ENCODE measurements at regions not wholly inside any gene's neighbourhood (a gene's known extent, or its start where the extent isn't known, plus 50 kb on each side); places are given as distances from the start of the nearest gene placed in this dataset.

GRCh38 chr7:15848901-15849300, 162.4 kb upstream of the MEOX2 start:
- peaks cover 0 to 9% of the 10 kb centered on the region in 2 donors for H3K9me3 Mint-ChIP-seq
- ATAC-seq (no peak), DNase-seq (no peak)
- H3K4me1 Mint-ChIP-seq = no peaks in the 10 kb centered on the region
- H3K27me3 Mint-ChIP-seq = no peaks in the 10 kb centered on the region
- no peak overlapping the region for H3K27ac Mint-ChIP-seq
- H3K4me3 Mint-ChIP-seq = no peak overlapping the region

- Mint-ChIP-seq H3K4me1 (no peaks in the 10 kb centered on the region), H3K27me3 (no peaks in the 10 kb centered on the region), H3K27ac (no peak overlapping the region), H3K4me3 (no peak overlapping the region), H3K9me3 (peaks cover 0 to 8% of the 10 kb centered on the region in 2 donors)
- DNase-seq (no peak), ATAC-seq (no peak)
Measured at GRCh38 chr7:15848362-15848761, 161.9 kb upstream of the MEOX2 start.

GRCh38 chr7:15845868-15846267, 159.4 kb upstream of the MEOX2 start:
- no peak for ATAC-seq

GRCh38 chr7:15845461-15845860, 159.0 kb upstream of the MEOX2 start:
- Mint-ChIP-seq H3K27ac (no peak overlapping the region), H3K9me3 (peaks cover 0 to 4% of the 10 kb centered on the region in 2 donors), H3K27me3 (no peaks in the 10 kb centered on the region), H3K4me1 (no peaks in the 10 kb centered on the region), H3K4me3 (no peak overlapping the region)
- no peak for ATAC-seq
- DNase-seq = no peak

More at GRCh38 chr7:15845868-15846267, 159.4 kb upstream of the MEOX2 start:
- Mint-ChIP-seq H3K4me1 (no peaks in the 10 kb centered on the region), H3K9me3 (peaks cover 0 to 4% of the 10 kb centered on the region in 2 donors), H3K4me3 (no peak overlapping the region), H3K27ac (no peak overlapping the region), H3K27me3 (no peaks in the 10 kb centered on the region)
- no peak for DNase-seq

GRCh38 chr7:15839416-15840100, 153.1 kb upstream of the MEOX2 start:
- Mint-ChIP-seq H3K4me3 (no peak overlapping the region), H3K4me1 (no peaks in the 10 kb centered on the region), H3K9me3 (peaks cover 0 to 10% of the 10 kb centered on the region in 2 donors), H3K27ac (no peak overlapping the region), H3K27me3 (no peaks in the 10 kb centered on the region)
- ATAC-seq (no peak), DNase-seq (no peak)

- DNase-seq (no peak), ATAC-seq (no peak)
- H3K27ac Mint-ChIP-seq = no peak overlapping the region
- H3K9me3 Mint-ChIP-seq = peaks cover 0 to 6% of the 10 kb centered on the region in 2 donors
- H3K4me1 Mint-ChIP-seq = no peaks in the 10 kb centered on the region
- no peak overlapping the region for H3K4me3 Mint-ChIP-seq
- H3K27me3 Mint-ChIP-seq = no peaks in the 10 kb centered on the region
Measured at GRCh38 chr7:15838265-15838664, 151.8 kb upstream of the MEOX2 start.

- H3K4me3 Mint-ChIP-seq = no peak overlapping the region
- peaks cover 0 to 6% of the 10 kb centered on the region in 2 donors for H3K9me3 Mint-ChIP-seq
- H3K4me1 Mint-ChIP-seq = no peaks in the 10 kb centered on the region
- DNase-seq (no peak), ATAC-seq (no peak)
- H3K27ac Mint-ChIP-seq = no peak overlapping the region
- H3K27me3 Mint-ChIP-seq = no peaks in the 10 kb centered on the region
Measured at GRCh38 chr7:15837306-15837950, 150.9 kb upstream of the MEOX2 start.

GRCh38 chr7:15836651-15837050, 150.2 kb upstream of the MEOX2 start:
- Mint-ChIP-seq H3K9me3 (peaks cover 0 to 6% of the 10 kb centered on the region in 2 donors), H3K27me3 (no peaks in the 10 kb centered on the region), H3K4me3 (no peak overlapping the region), H3K27ac (no peak overlapping the region), H3K4me1 (no peaks in the 10 kb centered on the region)
- no peak for ATAC-seq
- DNase-seq = no peak

- H3K27ac Mint-ChIP-seq = no peak overlapping the region
- H3K4me1 Mint-ChIP-seq = no peaks in the 10 kb centered on the region
- H3K9me3 Mint-ChIP-seq = peaks cover 0 to 6% of the 10 kb centered on the region in 2 donors
- no peak for DNase-seq
- H3K4me3 Mint-ChIP-seq = no peak overlapping the region
- no peaks in the 10 kb centered on the region for H3K27me3 Mint-ChIP-seq
- ATAC-seq = no peak
Measured at GRCh38 chr7:15836041-15836440, 149.6 kb upstream of the MEOX2 start.

GRCh38 chr7:15834446-15834845, 148.0 kb upstream of the MEOX2 start:
- H3K4me1 Mint-ChIP-seq = no peaks in the 10 kb centered on the region
- no peak for ATAC-seq
- DNase-seq = no peak
- H3K27ac Mint-ChIP-seq = no peak overlapping the region
- no peak overlapping the region for H3K4me3 Mint-ChIP-seq
- peaks cover 0 to 6% of the 10 kb centered on the region in 2 donors for H3K9me3 Mint-ChIP-seq
- no peaks in the 10 kb centered on the region for H3K27me3 Mint-ChIP-seq

GRCh38 chr7:15832996-15833395, 146.5 kb upstream of the MEOX2 start:
- DNase-seq = no peak
- Mint-ChIP-seq H3K4me1 (no peaks in the 10 kb centered on the region), H3K27ac (no peak overlapping the region), H3K27me3 (no peaks in the 10 kb centered on the region), H3K4me3 (no peak overlapping the region), H3K9me3 (peaks cover 0 to 6% of the 10 kb centered on the region in 2 donors)
- ATAC-seq = no peak

GRCh38 chr7:15831606-15832005, 145.1 kb upstream of the MEOX2 start:
- H3K27ac Mint-ChIP-seq = no peak overlapping the region
- ATAC-seq = no peak
- H3K4me1 Mint-ChIP-seq = no peaks in the 10 kb centered on the region
- no peak for DNase-seq
- no peaks in the 10 kb centered on the region for H3K27me3 Mint-ChIP-seq
- no peak overlapping the region for H3K4me3 Mint-ChIP-seq
- H3K9me3 Mint-ChIP-seq = peaks cover 0 to 6% of the 10 kb centered on the region in 2 donors

- no peak for DNase-seq
- Mint-ChIP-seq H3K27ac (no peak overlapping the region), H3K27me3 (no peaks in the 10 kb centered on the region), H3K4me3 (no peak overlapping the region), H3K9me3 (no peaks in the 10 kb centered on the region), H3K4me1 (no peaks in the 10 kb centered on the region)
- no peak for ATAC-seq
Measured at GRCh38 chr7:15829691-15830090, 143.2 kb upstream of the MEOX2 start.

- Mint-ChIP-seq H3K9me3 (no peaks in the 10 kb centered on the region), H3K4me3 (no peak overlapping the region), H3K27ac (no peak overlapping the region), H3K27me3 (no peaks in the 10 kb centered on the region), H3K4me1 (no peaks in the 10 kb centered on the region)
- ATAC-seq (no peak), DNase-seq (no peak)
Measured at GRCh38 chr7:15828881-15829280, 142.4 kb upstream of the MEOX2 start.

GRCh38 chr7:15821484-15822427, 135.3 kb upstream of the MEOX2 start:
- H3K4me3 Mint-ChIP-seq = no peak overlapping the region
- H3K27me3 Mint-ChIP-seq = no peaks in the 10 kb centered on the region
- no peaks in the 10 kb centered on the region for H3K4me1 Mint-ChIP-seq
- ATAC-seq (no peak), DNase-seq (no peak)
- peaks cover 0 to 8% of the 10 kb centered on the region in 2 donors for H3K9me3 Mint-ChIP-seq
- no peak overlapping the region for H3K27ac Mint-ChIP-seq

GRCh38 chr7:15820319-15820718, 133.8 kb upstream of the MEOX2 start:
- no peak for DNase-seq
- Mint-ChIP-seq H3K4me1 (no peaks in the 10 kb centered on the region), H3K9me3 (peaks cover 0 to 9% of the 10 kb centered on the region in 2 donors), H3K27ac (peak overlapping the region in 1 of 2 donors; percentile 61), H3K27me3 (no peaks in the 10 kb centered on the region), H3K4me3 (no peak overlapping the region)
- ATAC-seq = no peak

Data from stimulated activated naive CD8-positive, alpha-beta T cell treated with anti-CD3 and anti-CD28 coated beads, Interleukin-15, amount 100 ng/mL, for 72 hours (primary cell).